T-helper 17 cell (primary cell): ENCODE measurements at regions not wholly inside any gene's neighbourhood (a gene's known extent, or its start where the extent isn't known, plus 50 kb on each side); places are given as distances from the start of the nearest gene placed in this dataset.
"Not testable (repeated sequence)": the region's sequence is repeated elsewhere in the genome, so short reads cannot be mapped to it uniquely, and the experiment has no call there.

ENCODE experiments used
- ATAC-seq: fragments of 150-1000 bp; cut with Tn5 transposase; 2 replicates; pipeline ENCODE4 v1.10.0; 2021; ENCODE audit warnings: mild to moderate bottlenecking, moderate library complexity
- DNase-seq, 3 donors: peaks; one replicate each; pipeline versions ENCODE4 v3.0.0 to v3.0.0-alpha.2; 2020 to 2021
- H3K9me3 ChIP-seq: one replicate; pipeline ENCODE4 v1.7.0; 2013; ENCODE audit warnings: low read length, mild to moderate bottlenecking; ENCODE audit not compliant: control insufficient read depth, poor library complexity, severe bottlenecking
- H3K27ac Mint-ChIP-seq: one replicate; pipeline ENCODE4 v1.8.0; 2022; ENCODE audit warnings: mild to moderate bottlenecking, moderate library complexity, mixed read lengths
- H3K27me3 Mint-ChIP-seq: one replicate; pipeline ENCODE4 v1.8.0; 2022; ENCODE audit warnings: mixed read lengths
- H3K36me3 Mint-ChIP-seq: one replicate; pipeline ENCODE4 v1.8.0; 2022; ENCODE audit warnings: low read depth, mixed read lengths
- H3K4me1 Mint-ChIP-seq: one replicate; pipeline ENCODE4 v1.8.0; 2022; ENCODE audit warnings: mild to moderate bottlenecking, mixed read lengths
- H3K4me3 Mint-ChIP-seq: one replicate; pipeline ENCODE4 v1.8.0; 2022; ENCODE audit warnings: mild to moderate bottlenecking, moderate library complexity, mixed read lengths

GRCh38 chr9:29144476-29144875, 1571.2 kb upstream of the C9orf72 start:
- no peaks in the 10 kb centered on the region for H3K9me3 ChIP-seq
- Mint-ChIP-seq H3K4me1 (no peaks in the 10 kb centered on the region), H3K4me3 (no peak overlapping the region), H3K36me3 (no peaks in the 10 kb centered on the region), H3K27ac (no peak overlapping the region), H3K27me3 (no peaks in the 10 kb centered on the region)
- DNase-seq = no peak
- no peak for ATAC-seq

GRCh38 chr9:29150606-29151005, 1577.3 kb upstream of the C9orf72 start:
- Mint-ChIP-seq H3K36me3 (no peaks in the 10 kb centered on the region), H3K4me1 (no peaks in the 10 kb centered on the region), H3K27me3 (no peaks in the 10 kb centered on the region), H3K27ac (no peak overlapping the region), H3K4me3 (no peak overlapping the region)
- no peak for ATAC-seq
- no peak for DNase-seq
- H3K9me3 ChIP-seq = no peaks in the 10 kb centered on the region

GRCh38 chr9:29160763-29161353, 1587.6 kb upstream of the C9orf72 start:
- Mint-ChIP-seq H3K27me3 (no peaks in the 10 kb centered on the region), H3K4me3 (no peak overlapping the region), H3K4me1 (no peaks in the 10 kb centered on the region), H3K36me3 (no peaks in the 10 kb centered on the region), H3K27ac (no peak overlapping the region)
- ATAC-seq (no peak), DNase-seq (no peak)
- peaks cover 3% of the 10 kb centered on the region for H3K9me3 ChIP-seq

- Mint-ChIP-seq H3K4me3 (no peak overlapping the region), H3K36me3 (no peaks in the 10 kb centered on the region), H3K4me1 (no peaks in the 10 kb centered on the region), H3K27ac (no peak overlapping the region), H3K27me3 (no peaks in the 10 kb centered on the region)
- DNase-seq = no peak
- no peak for ATAC-seq
- H3K9me3 ChIP-seq = no peaks in the 10 kb centered on the region
These were observed 1600.9 kb upstream of the C9orf72 start for GRCh38 chr9:29174136-29174535.

- Mint-ChIP-seq H3K27ac (no peak overlapping the region), H3K4me1 (no peaks in the 10 kb centered on the region), H3K36me3 (no peaks in the 10 kb centered on the region), H3K27me3 (no peaks in the 10 kb centered on the region), H3K4me3 (no peak overlapping the region)
- ATAC-seq = no peak
- H3K9me3 ChIP-seq = no peaks in the 10 kb centered on the region
- DNase-seq = no peak
These were observed 1603.0 kb upstream of the C9orf72 start for GRCh38 chr9:29176231-29176630.

GRCh38 chr9:29176786-29177185, 1603.5 kb upstream of the C9orf72 start:
- no peak overlapping the region for H3K27ac Mint-ChIP-seq
- H3K4me1 Mint-ChIP-seq = no peaks in the 10 kb centered on the region
- H3K27me3 Mint-ChIP-seq = no peaks in the 10 kb centered on the region
- DNase-seq (no peak), ATAC-seq (no peak)
- no peak overlapping the region for H3K4me3 Mint-ChIP-seq
- no peaks in the 10 kb centered on the region for H3K36me3 Mint-ChIP-seq
- no peaks in the 10 kb centered on the region for H3K9me3 ChIP-seq

GRCh38 chr9:29183971-29184370, 1610.7 kb upstream of the C9orf72 start:
- no peak for DNase-seq
- Mint-ChIP-seq H3K4me3 (no peak overlapping the region), H3K27me3 (no peaks in the 10 kb centered on the region), H3K4me1 (no peaks in the 10 kb centered on the region), H3K36me3 (no peaks in the 10 kb centered on the region), H3K27ac (no peak overlapping the region)
- no peak for ATAC-seq
- H3K9me3 ChIP-seq = no peaks in the 10 kb centered on the region

- not testable (repeated sequence) for H3K4me3 Mint-ChIP-seq, H3K27me3 Mint-ChIP-seq, H3K36me3 Mint-ChIP-seq, H3K9me3 ChIP-seq, H3K4me1 Mint-ChIP-seq, H3K27ac Mint-ChIP-seq, ATAC-seq, DNase-seq
These were observed 1615.5 kb upstream of the C9orf72 start for GRCh38 chr9:29188771-29189170.

- not testable (repeated sequence) for H3K9me3 ChIP-seq, H3K27me3 Mint-ChIP-seq, ATAC-seq, H3K27ac Mint-ChIP-seq, H3K4me3 Mint-ChIP-seq, H3K36me3 Mint-ChIP-seq, H3K4me1 Mint-ChIP-seq, DNase-seq
These were observed 1615.9 kb upstream of the C9orf72 start for GRCh38 chr9:29189221-29189620.

- no peak overlapping the region for H3K4me3 Mint-ChIP-seq
- no peaks in the 10 kb centered on the region for H3K9me3 ChIP-seq
- DNase-seq = no peak
- no peaks in the 10 kb centered on the region for H3K4me1 Mint-ChIP-seq
- H3K27me3 Mint-ChIP-seq = no peaks in the 10 kb centered on the region
- no peak overlapping the region for H3K27ac Mint-ChIP-seq
- no peaks in the 10 kb centered on the region for H3K36me3 Mint-ChIP-seq
- no peak for ATAC-seq
These were observed 1625.6 kb upstream of the C9orf72 start for GRCh38 chr9:29198861-29199260.

- H3K27me3 Mint-ChIP-seq = no peaks in the 10 kb centered on the region
- no peaks in the 10 kb centered on the region for H3K36me3 Mint-ChIP-seq
- no peak overlapping the region for H3K4me3 Mint-ChIP-seq
- no peak for DNase-seq
- ATAC-seq = no peak
- no peaks in the 10 kb centered on the region for H3K9me3 ChIP-seq
- no peak overlapping the region for H3K27ac Mint-ChIP-seq
- no peaks in the 10 kb centered on the region for H3K4me1 Mint-ChIP-seq
These were observed 1626.7 kb upstream of the C9orf72 start for GRCh38 chr9:29199975-29200374.

- DNase-seq (no peak), ATAC-seq (no peak)
- Mint-ChIP-seq H3K4me1 (no peaks in the 10 kb centered on the region), H3K36me3 (no peaks in the 10 kb centered on the region), H3K27me3 (no peaks in the 10 kb centered on the region), H3K4me3 (no peak overlapping the region), H3K27ac (no peak overlapping the region)
- no peaks in the 10 kb centered on the region for H3K9me3 ChIP-seq
These were observed 1627.4 kb upstream of the C9orf72 start for GRCh38 chr9:29200650-29201049.

- no peak overlapping the region for H3K4me3 Mint-ChIP-seq
- H3K9me3 ChIP-seq = no peaks in the 10 kb centered on the region
- H3K27ac Mint-ChIP-seq = no peak overlapping the region
- no peaks in the 10 kb centered on the region for H3K4me1 Mint-ChIP-seq
- no peaks in the 10 kb centered on the region for H3K36me3 Mint-ChIP-seq
- DNase-seq (no peak), ATAC-seq (no peak)
- no peaks in the 10 kb centered on the region for H3K27me3 Mint-ChIP-seq
These were observed 1630.1 kb upstream of the C9orf72 start for GRCh38 chr9:29203244-29203930.

- DNase-seq (no peak), ATAC-seq (no peak)
- H3K27me3 Mint-ChIP-seq = peaks cover 23% of the 10 kb centered on the region
- H3K9me3 ChIP-seq = no peaks in the 10 kb centered on the region
- H3K4me1 Mint-ChIP-seq = peaks cover 9% of the 10 kb centered on the region
- H3K36me3 Mint-ChIP-seq = peaks cover 3% of the 10 kb centered on the region
- no peak overlapping the region for H3K27ac Mint-ChIP-seq
- H3K4me3 Mint-ChIP-seq = no peak overlapping the region
These were observed 1635.4 kb upstream of the C9orf72 start for GRCh38 chr9:29208670-29209069.
